ENCODE measurements at regions not wholly inside any gene's neighbourhood (a gene's known extent, or its start where the extent isn't known, plus 50 kb on each side); places are given as distances from the start of the nearest gene placed in this dataset.

- Histone ChIP-seq H3K4me1 (ENCODE audit: insufficient read depth, low read length, poor library complexity, severe bottlenecking) (peaks cover 22% of the 10 kb centered on the region), H3K27me3 (ENCODE audit: insufficient read depth, low read length, poor library complexity, severe bottlenecking) (no peaks in the 10 kb centered on the region)
Observed at GRCh38 chr9:135291165-135291564, 188.4 kb upstream of the PPP1R26 start.

GRCh38 chr9:135294836-135295235, 184.7 kb upstream of the PPP1R26 start:
- Histone ChIP-seq H3K4me1 (ENCODE audit: insufficient read depth, low read length, poor library complexity, severe bottlenecking) (peaks cover 9% of the 10 kb centered on the region), H3K4me3 (ENCODE audit: low read length, poor library complexity, severe bottlenecking) (no peak overlapping the region), H3K9ac (ENCODE audit: low read depth, low read length, poor library complexity, severe bottlenecking) (no peak overlapping the region), H3K9me3 (ENCODE audit: insufficient read depth, low read depth, low read length) (no peaks in the 10 kb centered on the region), H3K4me2 (ENCODE audit: low read depth, low read length, poor library complexity, severe bottlenecking) (no peak overlapping the region), H3K79me2 (ENCODE audit: insufficient read depth, low read length) (no peaks in the 10 kb centered on the region), H3K9me2 (replicated peaks; ENCODE audit: low read depth, low read length) (no peaks in the 10 kb centered on the region), H2AFZ (ENCODE audit: low read length) (no peak overlapping the region), H3K27me3 (ENCODE audit: insufficient read depth, low read length, poor library complexity, severe bottlenecking) (no peaks in the 10 kb centered on the region), H3F3A (ENCODE audit: low read depth) (no peaks in the 10 kb centered on the region), H3K36me3 (ENCODE audit: insufficient read depth, low read length) (no peaks in the 10 kb centered on the region), H4K20me1 (ENCODE audit: insufficient read depth, low read length, poor library complexity, severe bottlenecking) (no peaks in the 10 kb centered on the region)
- no peak for TF ChIP-seq EZH2phosphoT487 (IDR thresholded peaks at IDR 0.05; ENCODE audit: borderline replicate concordance)
- no peak for TF ChIP-seq CTCF (conservative IDR thresholded peaks at IDR 0.05; ENCODE audit: low read length)

More at GRCh38 chr9:135291165-135291564, 188.4 kb upstream of the PPP1R26 start:
- Histone ChIP-seq H3K9me2 (replicated peaks; ENCODE audit: low read depth, low read length) (no peaks in the 10 kb centered on the region), H3K9me3 (ENCODE audit: insufficient read depth, low read depth, low read length) (no peaks in the 10 kb centered on the region), H3K4me2 (ENCODE audit: low read depth, low read length, poor library complexity, severe bottlenecking) (no peak overlapping the region), H3K9ac (ENCODE audit: low read depth, low read length, poor library complexity, severe bottlenecking) (no peak overlapping the region), H4K20me1 (ENCODE audit: insufficient read depth, low read length, poor library complexity, severe bottlenecking) (no peaks in the 10 kb centered on the region), H3K79me2 (ENCODE audit: insufficient read depth, low read length) (no peaks in the 10 kb centered on the region), H3F3A (ENCODE audit: low read depth) (no peaks in the 10 kb centered on the region), H2AFZ (ENCODE audit: low read length) (no peak overlapping the region), H3K36me3 (ENCODE audit: insufficient read depth, low read length) (no peaks in the 10 kb centered on the region), H3K4me3 (ENCODE audit: low read length, poor library complexity, severe bottlenecking) (no peak overlapping the region)
- no peak for TF ChIP-seq CTCF (conservative IDR thresholded peaks at IDR 0.05; ENCODE audit: low read length)
- TF ChIP-seq EZH2phosphoT487 (IDR thresholded peaks at IDR 0.05; ENCODE audit: borderline replicate concordance) = no peak

GRCh38 chr9:135295551-135296300, 183.9 kb upstream of the PPP1R26 start:
- TF ChIP-seq CTCF (conservative IDR thresholded peaks at IDR 0.05; ENCODE audit: low read length) (no peak), EZH2phosphoT487 (IDR thresholded peaks at IDR 0.05; ENCODE audit: borderline replicate concordance) (no peak)
- no peaks in the 10 kb centered on the region for H3K36me3 ChIP-seq (ENCODE audit: insufficient read depth, low read length)
- no peaks in the 10 kb centered on the region for H3K9me2 ChIP-seq (replicated peaks; ENCODE audit: low read depth, low read length)
- no peaks in the 10 kb centered on the region for H3F3A ChIP-seq (ENCODE audit: low read depth)
- no peak overlapping the region for H2AFZ ChIP-seq (ENCODE audit: low read length)
- H3K4me2 ChIP-seq (ENCODE audit: low read depth, low read length, poor library complexity, severe bottlenecking) = no peak overlapping the region
- H3K4me3 ChIP-seq (ENCODE audit: low read length, poor library complexity, severe bottlenecking) = no peak overlapping the region
- no peak overlapping the region for H3K9ac ChIP-seq (ENCODE audit: low read depth, low read length, poor library complexity, severe bottlenecking)
- no peaks in the 10 kb centered on the region for H3K27me3 ChIP-seq (ENCODE audit: insufficient read depth, low read length, poor library complexity, severe bottlenecking)
- H4K20me1 ChIP-seq (ENCODE audit: insufficient read depth, low read length, poor library complexity, severe bottlenecking) = no peaks in the 10 kb centered on the region
- H3K4me1 ChIP-seq (ENCODE audit: insufficient read depth, low read length, poor library complexity, severe bottlenecking) = no peaks in the 10 kb centered on the region
- H3K79me2 ChIP-seq (ENCODE audit: insufficient read depth, low read length) = no peaks in the 10 kb centered on the region
- H3K9me3 ChIP-seq (ENCODE audit: insufficient read depth, low read depth, low read length) = no peaks in the 10 kb centered on the region

Measured in Loucy (cell line).